GM19324 (cell line): ENCODE measurements at regions not wholly inside any gene's neighbourhood (a gene's known extent, or its start where the extent isn't known, plus 50 kb on each side); places are given as distances from the start of the nearest gene placed in this dataset.

ENCODE experiments used
- ATAC-seq: cut with Tn5 transposase; IDR thresholded peaks from one replicate; pipeline ENCODE4 v1.9.1; 2021; ENCODE audit warnings: mild to moderate bottlenecking, moderate library complexity; ENCODE audit not compliant: unreplicated experiment, low FRiP score

DNA sequence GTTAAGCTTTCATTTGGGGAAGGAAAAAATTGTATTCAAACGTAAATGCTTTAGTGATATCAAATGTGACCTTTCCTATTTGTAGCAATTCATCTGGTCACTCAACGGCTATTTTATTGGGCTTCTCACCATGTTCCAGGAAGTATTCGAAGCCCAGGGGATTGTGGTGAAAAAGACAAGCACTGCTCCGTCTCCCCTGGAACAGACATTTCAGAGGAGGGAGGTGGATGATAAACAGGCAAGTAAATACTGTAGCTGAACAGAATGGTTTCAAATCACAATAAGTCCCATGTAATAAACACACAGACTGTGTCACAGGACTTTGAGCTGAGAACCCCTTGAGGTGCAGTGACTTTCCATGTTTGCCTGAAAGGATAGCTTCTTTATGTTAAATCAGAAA is 464.7 kb upstream of the HNRNPA3 start:
- ATAC-seq: no peak

DNA sequence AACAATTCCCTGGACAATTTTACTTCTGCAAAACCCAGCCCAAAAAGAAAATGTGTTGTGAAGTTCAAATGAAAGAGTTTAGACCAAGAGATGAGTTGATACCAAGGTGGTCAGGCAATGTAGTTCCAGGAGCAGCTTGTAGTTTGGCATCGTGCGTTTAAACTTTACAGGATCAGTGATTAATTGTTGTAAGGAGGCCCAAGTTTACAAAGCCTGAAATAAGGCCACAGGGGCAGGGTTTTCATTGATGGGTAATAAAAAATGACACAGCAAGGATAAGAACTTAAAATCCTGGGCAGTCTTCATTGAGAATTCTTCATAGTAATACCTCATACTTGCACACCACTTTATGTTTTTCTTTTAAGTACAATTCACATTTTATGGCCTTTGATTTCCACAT is 463.9 kb upstream of the HNRNPA3 start:
- no peak for ATAC-seq

GRCh38 chr2:176751314-176752227 is 461.0 kb upstream of the HNRNPA3 start:
- ATAC-seq: no peak

- ATAC-seq: no peak
Observed at GRCh38 chr2:176752295-176752694, 460.3 kb upstream of the HNRNPA3 start.

DNA sequence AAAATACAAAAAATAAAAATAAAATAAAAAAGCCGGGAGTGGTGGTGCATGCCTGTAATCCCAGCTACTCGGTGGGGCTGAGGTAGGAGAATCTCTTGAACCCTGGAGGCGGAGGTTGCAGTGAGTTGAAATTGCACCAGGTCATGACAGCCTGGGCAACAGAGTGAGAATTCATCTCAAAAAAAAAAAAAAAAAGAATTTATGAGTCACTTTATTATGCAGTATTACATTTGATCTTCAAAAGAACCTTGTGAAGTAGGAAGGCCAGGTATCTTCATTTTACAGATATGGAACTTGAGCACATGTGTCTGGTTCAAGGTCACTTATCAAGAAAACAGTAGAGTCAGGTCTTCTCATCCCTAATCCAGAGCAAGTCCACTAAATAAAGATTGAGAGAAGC is 459.4 kb upstream of the HNRNPA3 start:
- ATAC-seq: no peak

GRCh38 chr2:176753752-176754474 is 458.7 kb upstream of the HNRNPA3 start:
- no peak for ATAC-seq

- ATAC-seq: no peak
Observed at GRCh38 chr2:176755537-176756135, 457.0 kb upstream of the HNRNPA3 start.

GRCh38 chr2:176758426-176758825 is 454.2 kb upstream of the HNRNPA3 start:
- no peak for ATAC-seq

- ATAC-seq: no peak
Observed at GRCh38 chr2:176760439-176760838, 452.2 kb upstream of the HNRNPA3 start.

GRCh38 chr2:176763130-176763529 is 449.5 kb upstream of the HNRNPA3 start:
- ATAC-seq: no peak

- ATAC-seq: no peak
Observed at GRCh38 chr2:176763851-176764404, 448.7 kb upstream of the HNRNPA3 start.

DNA sequence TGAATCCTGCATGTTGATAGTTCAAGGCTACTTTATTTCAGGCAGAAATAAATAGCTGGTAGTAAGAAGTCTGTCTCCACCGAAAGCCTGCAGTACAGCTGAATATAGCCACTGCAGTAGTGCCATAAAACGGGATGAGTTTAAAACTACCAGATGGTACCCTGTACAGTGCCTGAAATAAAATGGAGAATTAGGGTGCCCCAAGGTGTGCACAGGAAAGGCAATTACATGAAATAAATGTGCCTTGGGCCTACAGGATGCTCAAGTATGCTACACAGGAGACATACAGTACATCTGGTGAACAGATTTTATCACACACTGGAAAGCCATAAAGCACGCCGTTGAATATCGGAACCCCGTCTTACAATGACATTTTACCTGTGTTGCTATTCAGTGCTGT is 447.7 kb upstream of the HNRNPA3 start:
- no peak for ATAC-seq

DNA sequence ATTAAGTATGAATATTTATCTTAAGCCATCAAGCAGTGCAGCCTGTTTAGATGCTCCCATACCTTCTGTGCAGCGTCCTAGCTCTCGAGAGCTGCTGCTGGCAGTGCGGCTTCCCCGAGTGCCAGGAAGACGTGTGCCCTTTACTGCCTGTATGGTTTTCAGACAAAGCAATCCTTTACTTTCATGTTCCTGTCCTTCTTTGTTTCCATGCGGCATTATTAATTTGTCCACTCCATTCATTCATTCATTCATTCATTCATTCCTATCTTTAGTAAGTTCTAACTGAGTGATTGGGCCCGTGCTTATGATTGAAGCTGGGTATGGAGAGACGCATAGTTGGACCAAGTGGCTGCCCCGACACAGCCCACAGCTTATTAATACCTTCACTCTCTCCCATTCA is 446.6 kb upstream of the HNRNPA3 start:
- no peak for ATAC-seq

DNA sequence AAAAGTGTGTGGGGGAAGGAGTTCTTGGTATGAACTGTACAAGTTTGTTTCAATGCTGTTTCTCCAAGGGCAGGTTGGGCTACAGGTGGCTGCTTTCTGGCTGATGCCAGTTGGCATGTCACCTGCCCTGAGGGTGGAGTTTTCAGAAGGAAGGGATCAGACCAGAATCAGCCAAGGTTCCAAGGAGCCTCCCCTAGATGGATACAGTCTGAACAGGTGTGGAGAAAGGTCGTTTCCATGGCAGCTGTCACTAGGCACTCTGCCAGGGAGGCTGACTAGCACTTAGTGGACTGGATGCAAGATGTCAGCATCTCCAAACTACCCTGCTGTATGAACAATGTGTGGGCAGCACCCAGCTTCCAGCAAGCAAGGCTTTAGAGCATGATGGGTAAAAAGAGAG is 444.4 kb upstream of the HNRNPA3 start:
- ATAC-seq: no peak

- ATAC-seq: no peak
Observed at GRCh38 chr2:176769021-176769420, 443.6 kb upstream of the HNRNPA3 start.

DNA sequence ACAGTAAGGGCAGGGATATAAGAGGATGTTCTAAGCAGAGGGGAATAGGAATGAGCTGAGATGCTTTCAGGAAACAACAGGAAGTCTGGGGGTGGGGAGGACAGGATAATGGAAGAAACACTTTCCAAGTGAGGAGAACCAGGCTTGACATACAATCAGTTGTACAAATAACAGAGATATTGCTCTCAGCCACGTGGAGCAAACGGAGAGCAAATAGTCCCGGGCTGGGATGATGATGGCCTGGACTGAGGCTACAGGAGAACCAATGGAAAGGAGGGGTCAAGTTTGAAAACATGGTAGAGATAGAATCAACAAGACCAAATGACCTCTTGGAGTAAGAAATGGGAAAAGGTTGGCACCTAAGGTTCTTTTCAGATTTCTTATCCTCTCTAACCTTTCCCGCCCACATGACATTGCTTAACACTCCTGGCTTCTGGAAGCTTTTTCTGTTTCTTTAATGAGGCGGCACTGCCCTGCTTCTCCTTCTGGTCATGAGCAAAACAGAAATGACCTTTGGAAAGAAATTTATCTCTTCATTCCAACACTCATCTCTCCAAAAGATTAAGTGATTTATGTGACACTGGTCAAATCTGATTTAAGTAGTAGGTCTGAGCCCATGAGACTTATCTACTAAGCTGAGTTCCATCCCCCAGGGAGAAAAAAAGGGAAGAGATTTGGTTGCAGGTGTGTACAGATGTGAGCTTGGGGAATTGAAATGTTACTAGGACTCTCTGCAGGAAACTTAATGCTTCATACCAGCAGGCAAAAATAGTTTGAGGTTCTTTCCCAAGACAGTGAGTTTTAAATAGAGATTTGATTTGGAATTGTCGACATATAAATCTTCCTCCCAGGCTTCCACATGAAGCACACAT is 442.9 kb upstream of the HNRNPA3 start:
- ATAC-seq: no peak

DNA sequence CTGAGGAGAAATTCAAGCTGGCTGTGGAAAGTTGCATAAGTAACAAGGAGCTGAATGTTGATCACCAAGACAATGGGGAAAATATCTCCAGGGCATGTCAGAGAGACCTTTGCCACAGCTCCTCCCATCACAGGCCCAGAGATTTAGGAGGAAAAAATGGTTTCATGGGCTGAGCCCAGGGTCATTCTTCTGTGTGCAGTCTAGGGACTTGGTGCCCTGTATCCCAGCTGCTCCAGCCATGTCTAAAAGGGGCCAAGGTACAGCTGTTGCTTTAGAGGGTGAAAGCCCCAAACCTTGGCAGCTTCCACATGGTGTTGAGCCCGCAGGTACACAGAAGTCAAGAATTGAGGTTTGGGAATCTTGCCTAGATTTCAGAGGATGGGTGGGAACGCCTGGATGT is 439.8 kb upstream of the HNRNPA3 start:
- no peak for ATAC-seq

GRCh38 chr2:176774766-176775451 is 437.7 kb upstream of the HNRNPA3 start:
- ATAC-seq: no peak

GRCh38 chr2:176777262-176777661 is 435.3 kb upstream of the HNRNPA3 start:
- no peak for ATAC-seq

DNA sequence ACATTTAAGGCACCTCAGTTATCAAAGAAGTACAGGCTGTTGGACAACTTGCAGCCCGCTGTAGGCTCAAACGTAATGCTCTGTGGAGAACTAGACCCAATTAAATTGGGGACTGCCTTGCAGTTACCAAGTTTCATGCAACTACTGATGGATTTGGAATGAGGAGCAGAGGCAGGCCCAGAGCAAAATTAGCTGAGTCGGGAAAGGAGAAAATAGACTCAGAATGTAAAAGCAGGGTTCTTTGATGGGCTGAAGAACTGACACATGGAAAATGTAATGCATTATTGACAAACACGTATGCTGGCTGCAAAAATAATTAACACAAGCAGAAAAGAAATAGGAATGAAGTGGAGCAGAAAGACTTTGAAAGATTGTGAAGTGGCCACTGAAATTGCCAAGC is 432.7 kb upstream of the HNRNPA3 start:
- ATAC-seq: no peak
